ENCODE measurements at regions not wholly inside any gene's neighbourhood (a gene's known extent, or its start where the extent isn't known, plus 50 kb on each side); places are given as distances from the start of the nearest gene placed in this dataset.

DNA sequence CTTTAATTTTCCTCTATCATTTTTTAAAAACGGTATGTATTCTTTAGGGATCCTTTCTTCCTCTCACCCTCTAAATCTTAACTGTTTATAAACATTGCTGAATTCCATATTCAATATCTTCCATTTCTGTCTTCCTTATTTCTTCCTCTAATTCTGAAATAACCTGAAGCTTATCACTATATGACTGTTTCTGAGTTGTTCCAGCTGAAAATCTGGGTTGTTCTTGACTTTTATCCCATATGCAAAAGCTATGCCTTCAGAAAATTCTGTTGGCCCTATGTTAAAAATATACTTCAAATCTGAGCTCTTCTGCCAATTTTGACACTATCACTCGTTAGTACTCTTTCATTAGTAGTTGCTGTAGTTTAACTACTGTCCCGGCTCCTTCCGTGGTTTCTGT lies 970.3 kb downstream of the BCL11B start:
- Histone ChIP-seq H3K4me3 (ENCODE audit: low read length) (no peak overlapping the region), H4K20me1 (ENCODE audit: insufficient read depth) (no peaks in the 10 kb centered on the region)
- TF ChIP-seq, protein P1, sequence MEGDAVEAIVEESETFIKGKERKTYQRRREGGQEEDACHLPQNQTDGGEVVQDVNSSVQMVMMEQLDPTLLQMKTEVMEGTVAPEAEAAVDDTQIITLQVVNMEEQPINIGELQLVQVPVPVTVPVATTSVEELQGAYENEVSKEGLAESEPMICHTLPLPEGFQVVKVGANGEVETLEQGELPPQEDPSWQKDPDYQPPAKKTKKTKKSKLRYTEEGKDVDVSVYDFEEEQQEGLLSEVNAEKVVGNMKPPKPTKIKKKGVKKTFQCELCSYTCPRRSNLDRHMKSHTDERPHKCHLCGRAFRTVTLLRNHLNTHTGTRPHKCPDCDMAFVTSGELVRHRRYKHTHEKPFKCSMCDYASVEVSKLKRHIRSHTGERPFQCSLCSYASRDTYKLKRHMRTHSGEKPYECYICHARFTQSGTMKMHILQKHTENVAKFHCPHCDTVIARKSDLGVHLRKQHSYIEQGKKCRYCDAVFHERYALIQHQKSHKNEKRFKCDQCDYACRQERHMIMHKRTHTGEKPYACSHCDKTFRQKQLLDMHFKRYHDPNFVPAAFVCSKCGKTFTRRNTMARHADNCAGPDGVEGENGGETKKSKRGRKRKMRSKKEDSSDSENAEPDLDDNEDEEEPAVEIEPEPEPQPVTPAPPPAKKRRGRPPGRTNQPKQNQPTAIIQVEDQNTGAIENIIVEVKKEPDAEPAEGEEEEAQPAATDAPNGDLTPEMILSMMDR (IDR thresholded peaks at IDR 0.05; ENCODE audit: poor library complexity, severe bottlenecking) = no peak
- TF ChIP-seq MXI1 (conservative IDR thresholded peaks at IDR 0.05; ENCODE audit: poor library complexity, severe bottlenecking) (no peak), EZH2 (IDR thresholded peaks at IDR 0.05; ENCODE audit: borderline replicate concordance, insufficient read depth, low read length, poor library complexity, severe bottlenecking) (no peak), POLR2AphosphoS5 (IDR thresholded peaks at IDR 0.05) (no peak), EP300 (conservative IDR thresholded peaks at IDR 0.05; ENCODE audit: poor library complexity, severe bottlenecking) (no peak), RAD21 (conservative IDR thresholded peaks at IDR 0.05) (no peak), REST (IDR thresholded peaks at IDR 0.05; ENCODE audit: borderline replicate concordance) (no peak), SMC3 (conservative IDR thresholded peaks at IDR 0.05; ENCODE audit: poor library complexity) (no peak), TAF1 (IDR thresholded peaks at IDR 0.05; ENCODE audit: low read depth) (no peak)

DNA sequence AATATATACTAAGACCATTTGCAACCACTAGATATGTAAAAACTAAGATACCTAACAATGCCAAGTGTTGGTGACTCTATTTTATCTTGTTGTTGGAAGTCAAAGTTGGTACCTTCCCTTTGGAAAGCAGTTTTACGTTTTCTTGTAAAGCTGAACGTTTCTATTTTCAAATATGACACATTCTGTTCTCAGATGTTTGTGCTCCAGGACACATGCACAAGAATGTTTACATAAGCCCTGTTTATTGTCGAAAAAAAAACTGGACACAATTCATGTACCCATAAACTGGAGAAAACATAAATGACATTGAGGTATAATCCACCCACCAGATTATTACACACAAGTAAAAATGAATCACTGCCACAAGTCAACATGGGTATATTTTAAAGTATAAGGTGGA lies 967.4 kb downstream of the BCL11B start:
- Histone ChIP-seq H4K20me1 (ENCODE audit: insufficient read depth) (no peaks in the 10 kb centered on the region), H3K27me3 (ENCODE audit: insufficient read depth, low read depth, low read length) (no peaks in the 10 kb centered on the region), H3K36me3 (ENCODE audit: insufficient read depth, low read length) (no peaks in the 10 kb centered on the region), H3K9ac (ENCODE audit: low read length) (no peak overlapping the region), H3K4me2 (ENCODE audit: low read length) (no peak overlapping the region), H3K27ac (ENCODE audit: low read length) (no peak overlapping the region), H3K9me3 (ENCODE audit: low read length) (no peaks in the 10 kb centered on the region), H3K79me2 (replicated peaks; ENCODE audit: insufficient read depth, low read length) (no peaks in the 10 kb centered on the region), H3K4me3 (ENCODE audit: low read length) (no peak overlapping the region), H3K9me2 (ENCODE audit: insufficient read depth, low read length) (no peaks in the 10 kb centered on the region), H3F3A (ENCODE audit: insufficient read depth, low read length, poor library complexity, severe bottlenecking) (no peaks in the 10 kb centered on the region), H2AFZ (ENCODE audit: low read depth, low read length) (no peak overlapping the region)
- TF ChIP-seq TAF1 (IDR thresholded peaks at IDR 0.05; ENCODE audit: low read depth) (no peak), REST (IDR thresholded peaks at IDR 0.05; ENCODE audit: borderline replicate concordance) (no peak), RAD21 (conservative IDR thresholded peaks at IDR 0.05) (no peak), SMC3 (conservative IDR thresholded peaks at IDR 0.05; ENCODE audit: poor library complexity) (no peak), POLR2AphosphoS5 (IDR thresholded peaks at IDR 0.05) (no peak), MXI1 (conservative IDR thresholded peaks at IDR 0.05; ENCODE audit: poor library complexity, severe bottlenecking) (no peak), EP300 (conservative IDR thresholded peaks at IDR 0.05; ENCODE audit: poor library complexity, severe bottlenecking) (no peak), EZH2 (IDR thresholded peaks at IDR 0.05; ENCODE audit: borderline replicate concordance, insufficient read depth, low read length, poor library complexity, severe bottlenecking) (no peak)
- TF ChIP-seq, protein P1 (IDR thresholded peaks at IDR 0.05; ENCODE audit: poor library complexity, severe bottlenecking) = no peak

More for the DNA sequence above, 970.3 kb downstream of the BCL11B start:
- Histone ChIP-seq H3K9ac (ENCODE audit: low read length) (no peak overlapping the region), H3K27me3 (ENCODE audit: insufficient read depth, low read depth, low read length) (no peaks in the 10 kb centered on the region), H3K9me2 (ENCODE audit: insufficient read depth, low read length) (no peaks in the 10 kb centered on the region), H3K27ac (ENCODE audit: low read length) (no peak overlapping the region), H3K4me2 (ENCODE audit: low read length) (no peak overlapping the region), H3K36me3 (ENCODE audit: insufficient read depth, low read length) (no peaks in the 10 kb centered on the region), H2AFZ (ENCODE audit: low read depth, low read length) (no peak overlapping the region), H3K9me3 (ENCODE audit: low read length) (no peaks in the 10 kb centered on the region), H3F3A (ENCODE audit: insufficient read depth, low read length, poor library complexity, severe bottlenecking) (no peaks in the 10 kb centered on the region), H3K79me2 (replicated peaks; ENCODE audit: insufficient read depth, low read length) (no peaks in the 10 kb centered on the region)

Measured in neural cell (in vitro differentiated cells).